ENCODE measurements at regions not wholly inside any gene's neighbourhood (a gene's known extent, or its start where the extent isn't known, plus 50 kb on each side); places are given as distances from the start of the nearest gene placed in this dataset.

GRCh38 chr21:40936178-40936577, 89.2 kb upstream of the DSCAM start:
- no peak overlapping the region for H3K4me3 ChIP-seq
- no peaks in the 10 kb centered on the region for H3K9me3 ChIP-seq (ENCODE audit: control insufficient read depth in 4 of 4, insufficient read depth in 3 of 4, low read length in 3 of 4)
- H3K9ac ChIP-seq (ENCODE audit: insufficient read depth in 1 of 2, low read length in 2 of 2), result no peak overlapping the region
- 89 to 90% methylated on average over 2 of the region's 2 CpGs for WGBS, 2 donors
- H3K4me1 ChIP-seq (ENCODE audit: control insufficient read depth in 5 of 5, insufficient read depth in 5 of 5, low read length in 5 of 5), result peaks cover 0 to 8% (median 0%) of the 10 kb centered on the region in 5 donors
- no peaks in the 10 kb centered on the region for H3K36me3 ChIP-seq (ENCODE audit: control insufficient read depth in 4 of 4, insufficient read depth in 4 of 4, low read length in 4 of 4)
- DNase-seq, result peak in 1 of 3 donors; percentile 2
- no peak for TF ChIP-seq CTCF (IDR thresholded peaks at IDR 0.05; ENCODE audit: control extremely low read depth, extremely low read depth)
- ATAC-seq (ENCODE audit: insufficient read depth, low FRiP score), result no peak
- H3K27me3 ChIP-seq (ENCODE audit: control insufficient read depth in 3 of 3, insufficient read depth in 3 of 3, low read length in 2 of 3), result peaks cover 0 to 2% (median 0%) of the 10 kb centered on the region in 3 donors
- H3K27ac ChIP-seq (ENCODE audit: low read depth in 1 of 2, low read length in 1 of 2), result no peak overlapping the region

- Histone ChIP-seq H3K27me3 (ENCODE audit: control insufficient read depth in 3 of 3, insufficient read depth in 3 of 3, low read length in 2 of 3) (peaks cover 0 to 2% (median 0%) of the 10 kb centered on the region in 3 donors), H3K4me1 (ENCODE audit: control insufficient read depth in 5 of 5, insufficient read depth in 5 of 5, low read length in 5 of 5) (peaks cover 0 to 8% (median 0%) of the 10 kb centered on the region in 5 donors), H3K9me3 (ENCODE audit: control insufficient read depth in 4 of 4, insufficient read depth in 3 of 4, low read length in 3 of 4) (no peaks in the 10 kb centered on the region), H3K36me3 (ENCODE audit: control insufficient read depth in 4 of 4, insufficient read depth in 4 of 4, low read length in 4 of 4) (no peaks in the 10 kb centered on the region), H3K4me3 (no peak overlapping the region), H3K9ac (ENCODE audit: insufficient read depth in 1 of 2, low read length in 2 of 2) (no peak overlapping the region), H3K27ac (ENCODE audit: low read depth in 1 of 2, low read length in 1 of 2) (no peak overlapping the region)
- DNase-seq (no peak), ATAC-seq (ENCODE audit: insufficient read depth, low FRiP score) (no peak)
- WGBS, 2 donors, result 89 to 94% methylated on average over 10 of the region's 10 CpGs
- no peak for TF ChIP-seq CTCF (IDR thresholded peaks at IDR 0.05; ENCODE audit: control extremely low read depth, extremely low read depth)
Observed at GRCh38 chr21:40936771-40937261, 89.9 kb upstream of the DSCAM start.

- DNase-seq (no peak), ATAC-seq (ENCODE audit: insufficient read depth, low FRiP score) (no peak)
- no peak overlapping the region for H3K27ac ChIP-seq (ENCODE audit: low read depth in 1 of 2, low read length in 1 of 2)
- WGBS, 2 donors, result 86 to 90% methylated on average over 2 of the region's 2 CpGs
- no peak overlapping the region for H3K4me3 ChIP-seq
- no peaks in the 10 kb centered on the region for H3K36me3 ChIP-seq (ENCODE audit: control insufficient read depth in 4 of 4, insufficient read depth in 4 of 4, low read length in 4 of 4)
- no peak for TF ChIP-seq CTCF (IDR thresholded peaks at IDR 0.05; ENCODE audit: control extremely low read depth, extremely low read depth)
- H3K27me3 ChIP-seq (ENCODE audit: control insufficient read depth in 3 of 3, insufficient read depth in 3 of 3, low read length in 2 of 3), result peaks cover 0 to 2% (median 0%) of the 10 kb centered on the region in 3 donors
- no peaks in the 10 kb centered on the region for H3K9me3 ChIP-seq (ENCODE audit: control insufficient read depth in 4 of 4, insufficient read depth in 3 of 4, low read length in 3 of 4)
- no peak overlapping the region for H3K9ac ChIP-seq (ENCODE audit: insufficient read depth in 1 of 2, low read length in 2 of 2)
- peaks cover 0 to 8% (median 0%) of the 10 kb centered on the region in 5 donors for H3K4me1 ChIP-seq (ENCODE audit: control insufficient read depth in 5 of 5, insufficient read depth in 5 of 5, low read length in 5 of 5)
Observed at GRCh38 chr21:40938078-40938477, 91.1 kb upstream of the DSCAM start.

- Histone ChIP-seq H3K9me3 (ENCODE audit: control insufficient read depth in 4 of 4, insufficient read depth in 3 of 4, low read length in 3 of 4) (no peaks in the 10 kb centered on the region), H3K27ac (ENCODE audit: low read depth in 1 of 2, low read length in 1 of 2) (no peak overlapping the region), H3K4me1 (ENCODE audit: control insufficient read depth in 5 of 5, insufficient read depth in 5 of 5, low read length in 5 of 5) (peaks cover 0 to 8% (median 0%) of the 10 kb centered on the region in 5 donors), H3K27me3 (ENCODE audit: control insufficient read depth in 3 of 3, insufficient read depth in 3 of 3, low read length in 2 of 3) (peaks cover 0 to 2% (median 0%) of the 10 kb centered on the region in 3 donors), H3K9ac (ENCODE audit: insufficient read depth in 1 of 2, low read length in 2 of 2) (no peak overlapping the region), H3K4me3 (no peak overlapping the region), H3K36me3 (ENCODE audit: control insufficient read depth in 4 of 4, insufficient read depth in 4 of 4, low read length in 4 of 4) (no peaks in the 10 kb centered on the region)
- 74 to 83% methylated on average over 4 of the region's 4 CpGs for WGBS, 2 donors
- no peak for TF ChIP-seq CTCF (IDR thresholded peaks at IDR 0.05; ENCODE audit: control extremely low read depth, extremely low read depth)
- DNase-seq, result no peak
- no peak for ATAC-seq (ENCODE audit: insufficient read depth, low FRiP score)
Observed at GRCh38 chr21:40938611-40939010, 91.7 kb upstream of the DSCAM start.
